ENCODE measurements at regions not wholly inside any gene's neighbourhood (a gene's known extent, or its start where the extent isn't known, plus 50 kb on each side); places are given as distances from the start of the nearest gene placed in this dataset.

GRCh38 chr2:17242813-17243485 is 275.3 kb downstream of the RAD51AP2 start:
- Histone ChIP-seq H3K36me3 (no peaks in the 10 kb centered on the region), H3K27ac (no peak overlapping the region), H3K9me3 (no peaks in the 10 kb centered on the region), H3K4me1 (no peaks in the 10 kb centered on the region), H3K4me3 (no peak overlapping the region), H3K27me3 (no peaks in the 10 kb centered on the region)
- no peak for DNase-seq (ENCODE audit: low spot score in 2 of 2)
- TF ChIP-seq CTCF (IDR thresholded peaks at IDR 0.05): no peak
- TF ChIP-seq POLR2AphosphoS5 (IDR thresholded peaks at IDR 0.05): no peak
- TF ChIP-seq EP300 (IDR thresholded peaks at IDR 0.05): no peak
- TF ChIP-seq POLR2A (IDR thresholded peaks at IDR 0.05): no peak
- 69% methylated on average over 3 of the region's 3 CpGs for WGBS

- Histone ChIP-seq H3K4me1 (no peaks in the 10 kb centered on the region), H3K36me3 (no peaks in the 10 kb centered on the region), H3K27me3 (no peaks in the 10 kb centered on the region), H3K9me3 (no peaks in the 10 kb centered on the region), H3K27ac (no peak overlapping the region), H3K4me3 (no peak overlapping the region)
- 82% methylated on average over 3 of the region's 3 CpGs for WGBS
- no peak for DNase-seq (ENCODE audit: low spot score in 2 of 2)
- TF ChIP-seq POLR2AphosphoS5 (IDR thresholded peaks at IDR 0.05) (no peak), POLR2A (IDR thresholded peaks at IDR 0.05) (no peak), EP300 (IDR thresholded peaks at IDR 0.05) (no peak), CTCF (IDR thresholded peaks at IDR 0.05) (no peak)
These were observed 278.7 kb downstream of the RAD51AP2 start for GRCh38 chr2:17239550-17239949.

GRCh38 chr2:17235167-17235566 is 283.1 kb downstream of the RAD51AP2 start:
- no peaks in the 10 kb centered on the region for H3K36me3 ChIP-seq
- H3K9me3 ChIP-seq: no peaks in the 10 kb centered on the region
- TF ChIP-seq POLR2A (IDR thresholded peaks at IDR 0.05) (no peak), POLR2AphosphoS5 (IDR thresholded peaks at IDR 0.05) (no peak)
- no peaks in the 10 kb centered on the region for H3K27me3 ChIP-seq
- no peak overlapping the region for H3K4me3 ChIP-seq
- H3K27ac ChIP-seq: no peak overlapping the region
- DNase-seq (ENCODE audit: low spot score in 2 of 2): no peak
- no peaks in the 10 kb centered on the region for H3K4me1 ChIP-seq
- WGBS: 77% methylated on average over 1 of the region's 1 CpG

GRCh38 chr2:17232776-17233556 is 285.3 kb downstream of the RAD51AP2 start:
- 66% methylated on average over 4 of the region's 4 CpGs for WGBS
- Histone ChIP-seq H3K27ac (no peak overlapping the region), H3K4me1 (no peaks in the 10 kb centered on the region), H3K36me3 (no peaks in the 10 kb centered on the region), H3K9me3 (no peaks in the 10 kb centered on the region), H3K27me3 (no peaks in the 10 kb centered on the region), H3K4me3 (no peak overlapping the region)
- TF ChIP-seq POLR2A (IDR thresholded peaks at IDR 0.05): no peak
- no peak for TF ChIP-seq EP300 (IDR thresholded peaks at IDR 0.05)
- DNase-seq (ENCODE audit: low spot score in 2 of 2): no peak

GRCh38 chr2:17231394-17231965 is 286.8 kb downstream of the RAD51AP2 start:
- no peaks in the 10 kb centered on the region for H3K4me1 ChIP-seq
- no peak overlapping the region for H3K27ac ChIP-seq
- WGBS: 90% methylated on average over 5 of the region's 5 CpGs
- no peaks in the 10 kb centered on the region for H3K27me3 ChIP-seq
- no peaks in the 10 kb centered on the region for H3K36me3 ChIP-seq
- TF ChIP-seq CTCF (IDR thresholded peaks at IDR 0.05): no peak
- no peak for TF ChIP-seq POLR2A (IDR thresholded peaks at IDR 0.05)
- TF ChIP-seq POLR2AphosphoS5 (IDR thresholded peaks at IDR 0.05): no peak
- no peak for TF ChIP-seq EP300 (IDR thresholded peaks at IDR 0.05)
- H3K9me3 ChIP-seq: no peaks in the 10 kb centered on the region
- no peak for DNase-seq (ENCODE audit: low spot score in 2 of 2)
- H3K4me3 ChIP-seq: no peak overlapping the region

GRCh38 chr2:17229414-17229813 is 288.8 kb downstream of the RAD51AP2 start:
- no peaks in the 10 kb centered on the region for H3K4me1 ChIP-seq
- no peaks in the 10 kb centered on the region for H3K27me3 ChIP-seq
- H3K27ac ChIP-seq: no peak overlapping the region
- no peaks in the 10 kb centered on the region for H3K9me3 ChIP-seq
- TF ChIP-seq EP300 (IDR thresholded peaks at IDR 0.05) (no peak), POLR2AphosphoS5 (IDR thresholded peaks at IDR 0.05) (no peak), POLR2A (IDR thresholded peaks at IDR 0.05) (no peak)
- no peak for DNase-seq (ENCODE audit: low spot score in 2 of 2)
- WGBS: 79% methylated on average over 1 of the region's 1 CpG
- no peaks in the 10 kb centered on the region for H3K36me3 ChIP-seq
- no peak overlapping the region for H3K4me3 ChIP-seq

Data from suprapubic skin (tissue), 4 donors.